Keratinocyte (primary cell): ENCODE measurements at regions not wholly inside any gene's neighbourhood (a gene's known extent, or its start where the extent isn't known, plus 50 kb on each side); places are given as distances from the start of the nearest gene placed in this dataset.

Experiments used
- CTCF ChIP-seq, 3 experiments: IDR thresholded peaks in 1 of 3; conservative IDR thresholded peaks in 1 of 3; optimal IDR thresholded peaks in 1 of 3; 2 replicates in 2 of 3; 3 replicates in 1 of 3; pipeline versions ENCODE3 to v1.5.1; 2011; ENCODE audit warnings: low read length in 3 of 3, mild to moderate bottlenecking in 3 of 3, moderate library complexity in 2 of 3, control low read depth in 1 of 3, inconsistent platforms in 1 of 3; ENCODE audit not compliant: insufficient read depth in 2 of 3; ENCODE audit errors: extremely low read depth in 1 of 3
- EZH2 ChIP-seq: IDR thresholded peaks from one replicate; pipeline ENCODE4 v1.6.1; 2012; ENCODE audit warnings: inconsistent platforms, mild to moderate bottlenecking, low read length, moderate library complexity

DNA sequence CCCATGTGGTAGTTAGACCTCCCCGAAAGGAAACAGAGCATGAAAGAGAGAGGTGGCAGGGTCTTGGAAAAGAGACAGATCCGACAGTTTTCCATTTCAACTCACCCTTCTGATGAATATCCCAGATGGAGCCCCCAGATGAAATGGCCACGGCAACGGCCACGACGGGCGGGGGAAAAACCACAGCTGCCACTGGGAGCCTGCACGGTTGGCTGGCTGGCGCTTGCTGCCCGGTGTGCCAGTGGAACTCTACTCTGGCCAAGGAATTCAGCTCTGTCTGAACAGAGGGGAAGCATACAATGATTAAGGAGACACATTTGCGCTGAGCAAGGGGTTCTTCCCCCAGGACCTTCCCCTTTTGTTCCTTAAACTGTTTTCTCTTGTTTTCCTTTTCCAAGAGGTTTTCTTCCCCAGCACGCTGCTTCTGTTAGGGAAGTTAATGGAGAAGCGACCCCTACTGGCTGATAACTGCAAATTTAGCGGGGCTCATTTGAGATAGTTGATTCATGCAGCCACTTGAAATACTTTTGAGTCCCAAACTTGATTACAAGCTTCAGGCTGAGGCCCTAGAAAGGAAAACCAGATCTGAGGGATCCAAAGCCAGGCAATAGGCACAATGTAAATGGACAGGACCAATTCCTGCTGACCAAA is 1122.5 kb downstream of the NCAM2 start:
- TF ChIP-seq CTCF (optimal IDR thresholded peaks at IDR 0.05 in 1 of 3, IDR thresholded peaks at IDR 0.05 in 1 of 3, conservative IDR thresholded peaks at IDR 0.05 in 1 of 3; ENCODE audit: extremely low read depth in 1 of 3, insufficient read depth in 2 of 3, low read length in 3 of 3) (peak in 2 of 3 experiments; percentile 33 to 35), EZH2 (no peak)
